NCI-H1694 (cell line): ENCODE measurements at regions not wholly inside any gene's neighbourhood (a gene's known extent, or its start where the extent isn't known, plus 50 kb on each side); places are given as distances from the start of the nearest gene placed in this dataset.

Source experiments
- DNase-seq: peaks from one replicate; lab custom pipeline; 2025; lab: John Stamatoyannopoulos, UW

DNA sequence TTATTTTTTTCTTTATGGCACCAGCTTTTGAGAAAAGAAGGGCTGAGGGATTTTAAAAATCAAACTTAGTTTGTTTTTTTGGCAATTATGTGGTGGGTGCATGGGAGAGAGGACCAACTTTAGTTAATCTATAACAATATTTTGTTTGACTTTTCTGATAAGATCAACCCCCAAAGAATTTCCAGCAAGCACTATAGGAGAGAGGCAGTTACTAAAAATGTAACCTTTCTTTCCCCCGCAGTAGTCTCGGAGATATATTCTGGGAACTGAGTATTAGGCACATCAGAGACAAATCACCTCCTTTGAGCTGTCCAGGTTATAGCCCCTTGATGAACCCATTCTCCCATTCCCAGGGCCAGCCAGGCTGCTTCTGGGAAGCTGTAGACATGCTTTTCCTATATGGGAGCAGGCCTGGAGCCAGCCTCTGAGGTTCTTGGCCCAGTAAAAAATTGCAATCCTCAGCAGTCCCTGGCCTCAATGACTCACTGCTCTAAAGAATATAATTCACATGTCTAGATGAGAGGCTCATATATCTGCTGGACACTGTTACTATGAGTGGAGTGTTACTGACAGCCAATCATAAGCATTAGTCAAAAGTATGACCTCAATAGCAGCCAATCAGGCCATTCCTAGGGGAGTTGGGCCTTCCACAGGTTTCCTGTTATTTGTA lies 138.3 kb upstream of the AGBL1 start:
- DNase-seq: no peak

- DNase-seq: no peak
These were observed 137.0 kb upstream of the AGBL1 start for GRCh38 chr15:85942632-85943031.

DNA sequence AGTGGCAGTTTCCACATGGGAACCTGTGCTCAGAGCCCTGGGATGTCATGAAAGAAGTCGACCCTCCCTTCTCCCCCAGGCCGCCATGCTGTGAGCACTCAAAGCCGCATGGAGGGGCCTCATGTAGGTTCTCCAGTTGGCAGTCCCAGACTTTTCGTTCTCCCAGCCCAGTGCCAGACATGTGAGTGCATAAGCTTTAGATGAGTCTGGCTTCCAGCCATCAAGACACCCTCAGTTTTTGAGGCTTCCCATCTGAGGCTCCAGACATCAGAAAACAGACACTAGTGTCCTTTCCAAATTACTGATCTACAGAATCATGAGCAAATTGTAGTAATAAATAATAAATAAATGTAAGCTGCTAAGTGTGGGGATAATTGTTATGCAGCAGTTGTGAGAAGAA lies 136.5 kb upstream of the AGBL1 start:
- DNase-seq: no peak

DNA sequence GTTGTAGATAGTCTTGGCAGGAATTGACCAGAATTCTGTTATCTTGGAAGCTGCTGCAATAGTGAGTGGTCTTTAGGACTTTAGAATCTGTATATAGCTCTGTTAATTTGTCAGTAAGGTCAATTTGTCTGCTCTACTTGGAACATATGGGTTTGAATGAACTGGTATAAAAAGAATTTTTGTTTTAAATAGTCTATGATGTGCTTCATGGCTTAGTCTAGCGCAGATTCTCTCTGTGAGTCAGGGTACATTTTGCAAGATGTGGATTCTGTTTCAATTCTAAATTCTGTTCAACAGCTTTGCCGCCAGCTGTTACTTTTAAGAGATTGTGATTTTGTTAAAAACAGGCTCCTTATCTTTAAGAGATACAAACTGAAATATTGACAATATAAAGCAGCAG lies 135.9 kb upstream of the AGBL1 start:
- DNase-seq: no peak

DNA sequence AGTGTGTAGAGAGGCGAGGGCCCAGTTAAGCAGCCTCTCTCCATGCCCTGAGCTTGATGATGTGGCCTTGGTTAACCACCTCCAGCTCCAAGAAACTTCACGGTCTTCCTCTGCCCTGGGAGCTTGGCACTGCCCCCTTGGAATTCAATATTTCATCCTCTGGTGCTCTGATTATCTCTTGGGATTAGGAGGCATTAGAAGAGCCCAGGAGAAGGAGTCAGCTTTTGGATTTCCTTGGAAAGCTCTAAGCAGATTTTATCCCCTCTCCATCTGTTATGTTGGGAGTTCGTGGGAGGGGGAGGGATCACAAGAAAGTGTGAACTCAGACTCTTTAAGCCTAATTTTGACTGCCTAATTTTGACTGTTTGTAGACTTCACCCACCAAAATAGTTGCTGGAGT lies 132.7 kb upstream of the AGBL1 start:
- no peak for DNase-seq

- no peak for DNase-seq
These were observed 131.7 kb upstream of the AGBL1 start for GRCh38 chr15:85947936-85948335.

- no peak for DNase-seq
These were observed 129.6 kb upstream of the AGBL1 start for GRCh38 chr15:85950101-85950500.

DNA sequence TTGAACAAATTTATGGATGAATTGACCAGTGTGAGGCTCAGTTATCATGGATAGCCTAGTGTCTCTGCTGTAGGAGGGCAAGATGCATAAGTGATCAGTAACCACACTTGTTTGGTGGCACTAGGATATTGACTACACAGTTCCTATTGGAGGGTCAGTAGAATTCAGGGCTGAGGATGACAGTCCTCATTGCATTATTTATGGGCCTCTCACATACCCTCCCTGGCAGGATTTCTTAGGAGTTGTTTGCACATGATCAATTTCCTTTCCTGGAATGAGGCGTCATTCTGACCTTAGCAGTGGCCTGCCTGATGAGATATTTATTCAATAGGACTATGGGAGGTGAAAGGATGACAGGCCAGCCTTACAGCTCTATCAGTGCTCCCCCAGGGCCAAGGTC lies 125.1 kb upstream of the AGBL1 start:
- DNase-seq: no peak

GRCh38 chr15:85955501-85956391 lies 123.9 kb upstream of the AGBL1 start:
- no peak for DNase-seq

GRCh38 chr15:85956532-85957275 lies 123.0 kb upstream of the AGBL1 start:
- DNase-seq: no peak

DNA sequence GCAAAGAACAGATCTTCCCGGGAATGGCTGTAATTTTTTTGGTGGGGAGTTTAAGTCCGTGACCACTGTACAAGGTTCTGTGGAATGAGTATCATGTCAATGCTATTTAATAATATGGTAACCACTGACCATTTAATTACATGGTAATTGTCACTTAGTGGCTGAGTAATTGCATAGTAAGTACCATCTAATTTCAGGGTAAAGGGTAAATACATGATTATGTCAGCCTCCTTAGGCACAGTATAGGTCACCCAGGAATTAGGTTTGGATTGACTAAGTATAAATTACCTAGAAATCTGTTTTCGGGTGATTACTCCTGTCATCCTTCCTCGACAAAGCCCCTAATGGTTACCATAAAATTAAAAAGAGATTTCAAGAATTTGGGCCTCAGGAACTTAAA lies 120.1 kb upstream of the AGBL1 start:
- DNase-seq: no peak

DNA sequence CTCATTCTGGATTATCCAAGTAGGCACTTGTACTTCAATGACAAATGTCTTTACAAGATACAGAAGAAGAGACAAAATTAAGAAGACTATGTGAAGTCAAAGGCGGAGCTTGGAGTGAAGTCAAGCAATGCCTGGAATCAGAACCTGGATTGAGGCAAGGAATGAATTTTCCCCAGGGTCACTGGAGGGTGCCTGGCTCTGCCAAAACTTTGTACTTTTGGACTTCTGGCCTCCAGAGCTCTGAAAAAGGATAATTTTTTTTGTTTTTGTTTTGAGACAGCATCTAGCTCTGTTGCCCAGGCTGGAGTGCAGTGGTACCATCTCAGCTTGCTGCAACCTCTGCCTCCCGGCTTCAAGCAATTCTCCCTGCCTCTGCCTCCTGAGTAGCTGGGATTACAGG lies 119.3 kb upstream of the AGBL1 start:
- DNase-seq: no peak

- no peak for DNase-seq
These were observed 117.8 kb upstream of the AGBL1 start for GRCh38 chr15:85961821-85962220.

DNA sequence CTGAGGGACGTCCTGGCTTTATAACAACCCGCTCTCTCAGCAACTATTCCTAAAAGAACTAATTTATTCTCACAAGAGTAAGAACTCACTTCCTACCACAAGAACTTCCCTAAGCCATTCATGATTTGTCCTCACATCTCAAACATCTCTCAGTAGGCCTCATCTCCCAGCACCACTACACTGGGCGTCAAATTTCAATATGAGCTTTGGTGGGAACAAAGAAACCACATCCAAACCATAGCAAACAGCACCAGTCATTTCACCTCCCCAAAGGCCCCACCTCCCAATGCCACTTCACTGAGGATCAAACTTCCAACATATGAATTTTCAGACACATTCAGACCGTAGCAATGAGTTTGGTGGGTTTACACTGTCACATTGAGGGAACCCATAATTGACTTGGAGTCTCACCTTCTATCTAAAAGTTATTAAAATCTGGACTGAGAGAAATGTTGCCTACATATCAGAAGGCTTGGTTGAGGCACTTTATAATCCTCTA lies 116.4 kb upstream of the AGBL1 start:
- no peak for DNase-seq

DNA sequence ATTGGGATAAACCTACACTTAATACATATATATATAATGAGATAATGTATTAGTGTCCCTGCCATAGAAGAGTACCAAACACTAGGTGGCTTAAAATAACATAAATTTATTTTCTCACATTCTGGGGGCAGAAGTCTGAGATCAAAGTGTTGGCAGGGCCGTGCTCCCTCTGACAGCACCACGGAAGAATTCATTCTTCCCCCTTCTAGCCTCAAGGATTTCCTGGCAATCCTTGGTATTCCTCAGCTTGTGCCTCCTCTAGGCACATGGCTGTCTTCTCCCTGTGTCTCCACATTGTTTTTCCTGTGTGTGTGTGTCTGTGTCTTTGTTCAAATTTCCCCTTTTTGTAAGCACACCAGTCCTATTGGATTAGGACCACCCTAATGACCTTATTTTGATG lies 115.2 kb upstream of the AGBL1 start:
- DNase-seq: no peak

DNA sequence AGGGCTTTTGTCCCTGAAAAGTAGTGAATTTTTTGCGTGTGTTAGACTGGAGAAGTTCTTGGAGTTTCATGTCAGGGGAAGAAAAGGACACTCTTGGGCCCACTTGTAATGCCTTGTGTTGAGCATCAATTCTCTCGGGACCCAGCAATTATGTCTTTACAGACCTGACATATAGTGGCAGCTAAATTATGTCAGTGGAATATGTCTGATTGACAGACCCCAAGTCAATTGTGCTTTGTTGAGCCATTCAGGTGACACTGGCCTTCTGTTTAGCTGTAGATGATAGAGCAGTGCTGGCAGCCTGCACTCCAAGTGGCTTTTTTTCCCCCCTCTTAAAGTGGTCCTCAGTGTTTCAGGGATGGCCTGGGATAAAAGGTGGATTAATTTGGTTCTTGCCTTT lies 112.1 kb upstream of the AGBL1 start:
- no peak for DNase-seq

GRCh38 chr15:85972805-85973540 lies 106.7 kb upstream of the AGBL1 start:
- no peak for DNase-seq

GRCh38 chr15:85973584-85974347 lies 105.9 kb upstream of the AGBL1 start:
- DNase-seq: no peak

DNA sequence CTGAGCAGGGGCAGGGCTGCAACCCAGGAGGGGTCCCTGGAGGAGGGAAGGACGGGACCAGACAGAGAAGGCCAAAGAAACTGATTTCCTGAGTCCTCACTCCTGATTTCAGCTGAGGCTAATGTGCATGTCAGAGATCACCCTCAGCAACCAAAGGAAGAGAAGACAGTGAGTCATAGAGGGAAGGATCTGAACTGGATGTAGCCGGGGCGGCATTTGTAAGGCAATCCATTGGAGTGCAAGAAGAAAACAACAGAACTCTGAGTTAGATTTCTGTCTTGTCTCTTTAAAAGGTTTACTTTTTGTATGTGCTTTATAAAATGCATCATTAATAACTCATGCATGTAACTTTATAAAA lies 105.3 kb upstream of the AGBL1 start:
- no peak for DNase-seq

GRCh38 chr15:85974742-85975141 lies 104.9 kb upstream of the AGBL1 start:
- no peak for DNase-seq

DNA sequence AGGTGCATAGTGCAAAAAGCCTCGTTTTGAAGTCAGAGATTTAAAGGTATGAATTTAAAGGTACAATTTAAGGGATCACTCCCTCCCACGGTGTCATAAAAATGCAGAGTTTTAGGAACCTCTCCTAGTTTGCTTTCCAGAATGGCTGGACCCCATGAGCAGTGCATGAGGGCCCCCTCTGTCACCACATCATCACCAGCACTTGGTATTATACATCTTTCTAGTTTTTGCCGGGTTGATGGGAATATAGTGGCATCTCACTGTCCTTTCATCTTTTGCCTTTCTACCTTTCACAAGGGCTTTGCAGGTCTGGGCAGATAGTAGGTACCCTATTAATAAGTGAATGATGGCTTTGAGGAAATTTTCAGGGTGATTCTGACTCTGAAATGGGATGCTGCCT lies 103.6 kb upstream of the AGBL1 start:
- no peak for DNase-seq
